Kidney (tissue), 13 donors: ENCODE measurements at regions not wholly inside any gene's neighbourhood (a gene's known extent, or its start where the extent isn't known, plus 50 kb on each side); places are given as distances from the start of the nearest gene placed in this dataset.

Source experiments
- DNase-seq, 5 donors: peaks; one replicate each; pipeline ENCODE4 v3.0.0-alpha.2; 2013 to 2020
- FAIRE-seq: peaks from 2 replicates; lab custom pipeline; 2012; peaks lifted over from hg19 to GRCh38; lab: Jason Lieb, UNC
- H3K27ac ChIP-seq, 2 donors: one replicate each; pipeline ENCODE4 v1.7.0; 2013; ENCODE audit warnings: low read depth in 2 of 2, low read length in 2 of 2, inconsistent platforms in 1 of 2
- H3K27me3 ChIP-seq: one replicate; pipeline ENCODE4 v1.7.1; 2013; ENCODE audit warnings: low read length, inconsistent platforms; ENCODE audit not compliant: control insufficient read depth, insufficient read depth
- H3K36me3 ChIP-seq, 3 donors: one replicate each; pipeline versions ENCODE4 v1.7.0 to v1.7.1; 2013; ENCODE audit warnings: low read length in 3 of 3, control low read depth in 1 of 3, inconsistent platforms in 1 of 3; ENCODE audit not compliant: insufficient read depth in 3 of 3, control insufficient read depth in 2 of 3
- H3K4me1 ChIP-seq, 3 donors: one replicate each; pipeline versions ENCODE4 v1.7.0 to v1.7.1; 2013; ENCODE audit warnings: low read length in 3 of 3, inconsistent platforms in 1 of 3, low read depth in 1 of 3; ENCODE audit not compliant: control insufficient read depth in 2 of 3, insufficient read depth in 2 of 3
- H3K4me3 ChIP-seq, 3 donors: one replicate each; pipeline versions ENCODE4 v1.7.0 to v1.8.1; 2013; ENCODE audit warnings: low read length in 3 of 3, control low read depth in 1 of 3, inconsistent platforms in 1 of 3
- H3K9ac ChIP-seq, 3 donors: one replicate each; pipeline versions ENCODE4 v1.7.0 to v1.7.1; 2013; ENCODE audit warnings: low read length in 3 of 3, control low read depth in 1 of 3, inconsistent platforms in 1 of 3
- H3K9me3 ChIP-seq, 3 donors: one replicate each; pipeline versions ENCODE4 v1.7.0 to v1.7.1; 2013; ENCODE audit warnings: low read length in 3 of 3, control low read depth in 1 of 3, inconsistent platforms in 1 of 3; ENCODE audit not compliant: control insufficient read depth in 2 of 3, insufficient read depth in 1 of 3
- CTCF ChIP-seq: IDR thresholded peaks from 3 replicates; pipeline ENCODE4 v1.5.1; 2012; ENCODE audit warnings: mild to moderate bottlenecking, moderate library complexity, borderline replicate concordance; ENCODE audit not compliant: insufficient read depth; ENCODE audit errors: extremely low read depth
- intact Hi-C: fragments of 100-400 bp; cut with DNase I; formaldehyde crosslinking; loops from one replicate; pipeline ENCODE4 v1.11.1; 2022
- donor health status: control.
- donor health status: control.
- donor health status: control.
- donor health status: control.
- donor health status: control.
- donor health status: DM: yes; HTN: yes; CAD: no.
- donor health status: Normal renal cell carcinoma (clear cell type).

GRCh38 chr7:51869452-51869851, 552.8 kb upstream of the COBL start:
- no peak overlapping the region for H3K9ac ChIP-seq
- H3K27ac ChIP-seq: no peak overlapping the region
- TF ChIP-seq CTCF: no peak
- no peaks in the 10 kb centered on the region for H3K9me3 ChIP-seq
- intact Hi-C loops: no loop called here
- no peaks in the 10 kb centered on the region for H3K4me1 ChIP-seq
- no peak overlapping the region for H3K4me3 ChIP-seq
- no peak for DNase-seq
- FAIRE-seq: no peak
- no peaks in the 10 kb centered on the region for H3K36me3 ChIP-seq
- no peaks in the 10 kb centered on the region for H3K27me3 ChIP-seq

GRCh38 chr7:51867117-51867516, 550.5 kb upstream of the COBL start:
- no peaks in the 10 kb centered on the region for H3K36me3 ChIP-seq
- no peaks in the 10 kb centered on the region for H3K27me3 ChIP-seq
- H3K9me3 ChIP-seq: no peaks in the 10 kb centered on the region
- intact Hi-C loops: no loop called here
- no peaks in the 10 kb centered on the region for H3K4me1 ChIP-seq
- DNase-seq: no peak
- H3K4me3 ChIP-seq: no peak overlapping the region
- no peak for FAIRE-seq
- H3K9ac ChIP-seq: no peak overlapping the region
- TF ChIP-seq CTCF: no peak
- no peak overlapping the region for H3K27ac ChIP-seq

- no peaks in the 10 kb centered on the region for H3K36me3 ChIP-seq
- no peak overlapping the region for H3K9ac ChIP-seq
- no peak for TF ChIP-seq CTCF
- H3K27ac ChIP-seq: no peak overlapping the region
- peaks cover 0 to under 1% (median 0%) of the 10 kb centered on the region in 3 donors for H3K9me3 ChIP-seq
- H3K4me3 ChIP-seq: no peak overlapping the region
- FAIRE-seq (no peak), DNase-seq (no peak)
- H3K4me1 ChIP-seq: no peaks in the 10 kb centered on the region
- intact Hi-C loops: no loop called here
- no peaks in the 10 kb centered on the region for H3K27me3 ChIP-seq
Observed at GRCh38 chr7:51860305-51860704, 543.7 kb upstream of the COBL start.

- Histone ChIP-seq H3K9me3 (peaks cover 0 to 6% (median 3%) of the 10 kb centered on the region in 3 donors), H3K27me3 (no peaks in the 10 kb centered on the region), H3K36me3 (no peaks in the 10 kb centered on the region), H3K27ac (no peak overlapping the region), H3K4me3 (no peak overlapping the region), H3K4me1 (no peaks in the 10 kb centered on the region), H3K9ac (no peak overlapping the region)
- DNase-seq (no peak), FAIRE-seq (no peak)
- intact Hi-C loops: no loop called here
- TF ChIP-seq CTCF: no peak
Observed at GRCh38 chr7:51850126-51850525, 533.5 kb upstream of the COBL start.
